ENCODE measurements at regions not wholly inside any gene's neighbourhood (a gene's known extent, or its start where the extent isn't known, plus 50 kb on each side); places are given as distances from the start of the nearest gene placed in this dataset.

DNA sequence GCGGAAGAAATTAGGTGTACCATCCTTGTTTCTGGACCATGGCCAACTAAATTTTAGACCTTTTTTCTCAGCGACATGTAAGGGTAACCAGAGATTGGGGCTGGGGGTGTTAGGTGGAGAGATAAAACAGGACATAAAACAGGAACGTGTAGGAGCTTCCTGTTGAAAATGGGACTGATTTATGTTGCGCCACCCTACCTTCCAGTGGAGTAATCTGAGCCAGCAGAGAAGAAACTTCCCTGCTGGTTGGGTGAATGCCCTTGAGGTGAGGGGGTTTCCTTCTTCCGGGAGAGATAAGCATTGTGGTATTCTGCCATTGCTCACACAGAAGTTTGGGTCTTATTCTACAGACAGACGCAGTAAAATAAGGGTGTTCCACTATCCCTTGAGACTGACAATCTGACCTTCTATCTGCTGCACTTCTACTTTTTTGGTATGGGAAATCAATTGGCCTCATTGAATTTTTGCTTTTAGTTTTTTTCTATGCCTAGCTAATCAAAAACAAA, 417.6 kb downstream of the PCNX1 start:
- no peak overlapping the region for H3K4me2 ChIP-seq (ENCODE audit: low read length)
- no peaks in the 10 kb centered on the region for H3K27me3 ChIP-seq (ENCODE audit: insufficient read depth, low read depth, low read length)
- peaks cover 17% of the 10 kb centered on the region for H3K79me2 ChIP-seq (replicated peaks; ENCODE audit: insufficient read depth, low read length)
- no peak overlapping the region for H3K27ac ChIP-seq (ENCODE audit: low read length)
- no peaks in the 10 kb centered on the region for H3K36me3 ChIP-seq (ENCODE audit: insufficient read depth, low read length)
- TF ChIP-seq EP300 (conservative IDR thresholded peaks at IDR 0.05; ENCODE audit: poor library complexity, severe bottlenecking) (no peak), SMC3 (conservative IDR thresholded peaks at IDR 0.05; ENCODE audit: poor library complexity) (no peak), EZH2 (IDR thresholded peaks at IDR 0.05; ENCODE audit: borderline replicate concordance, insufficient read depth, low read length, poor library complexity, severe bottlenecking) (no peak), RAD21 (conservative IDR thresholded peaks at IDR 0.05) (no peak), POLR2AphosphoS5 (IDR thresholded peaks at IDR 0.05) (no peak), TAF1 (IDR thresholded peaks at IDR 0.05; ENCODE audit: low read depth) (no peak), REST (IDR thresholded peaks at IDR 0.05; ENCODE audit: borderline replicate concordance) (no peak), MXI1 (conservative IDR thresholded peaks at IDR 0.05; ENCODE audit: poor library complexity, severe bottlenecking) (no peak)
- TF ChIP-seq, protein P1, sequence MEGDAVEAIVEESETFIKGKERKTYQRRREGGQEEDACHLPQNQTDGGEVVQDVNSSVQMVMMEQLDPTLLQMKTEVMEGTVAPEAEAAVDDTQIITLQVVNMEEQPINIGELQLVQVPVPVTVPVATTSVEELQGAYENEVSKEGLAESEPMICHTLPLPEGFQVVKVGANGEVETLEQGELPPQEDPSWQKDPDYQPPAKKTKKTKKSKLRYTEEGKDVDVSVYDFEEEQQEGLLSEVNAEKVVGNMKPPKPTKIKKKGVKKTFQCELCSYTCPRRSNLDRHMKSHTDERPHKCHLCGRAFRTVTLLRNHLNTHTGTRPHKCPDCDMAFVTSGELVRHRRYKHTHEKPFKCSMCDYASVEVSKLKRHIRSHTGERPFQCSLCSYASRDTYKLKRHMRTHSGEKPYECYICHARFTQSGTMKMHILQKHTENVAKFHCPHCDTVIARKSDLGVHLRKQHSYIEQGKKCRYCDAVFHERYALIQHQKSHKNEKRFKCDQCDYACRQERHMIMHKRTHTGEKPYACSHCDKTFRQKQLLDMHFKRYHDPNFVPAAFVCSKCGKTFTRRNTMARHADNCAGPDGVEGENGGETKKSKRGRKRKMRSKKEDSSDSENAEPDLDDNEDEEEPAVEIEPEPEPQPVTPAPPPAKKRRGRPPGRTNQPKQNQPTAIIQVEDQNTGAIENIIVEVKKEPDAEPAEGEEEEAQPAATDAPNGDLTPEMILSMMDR (IDR thresholded peaks at IDR 0.05; ENCODE audit: poor library complexity, severe bottlenecking), result no peak
- H3K9me3 ChIP-seq (ENCODE audit: low read length), result no peaks in the 10 kb centered on the region
- no peak overlapping the region for H3K9ac ChIP-seq (ENCODE audit: low read length)
- H3F3A ChIP-seq (ENCODE audit: insufficient read depth, low read length, poor library complexity, severe bottlenecking), result no peaks in the 10 kb centered on the region
- no peaks in the 10 kb centered on the region for H4K20me1 ChIP-seq (ENCODE audit: insufficient read depth)
- H3K9me2 ChIP-seq (ENCODE audit: insufficient read depth, low read length), result no peaks in the 10 kb centered on the region
- no peak overlapping the region for H3K4me3 ChIP-seq (ENCODE audit: low read length)
- H2AFZ ChIP-seq (ENCODE audit: low read depth, low read length), result no peak overlapping the region

- H3K36me3 ChIP-seq (ENCODE audit: insufficient read depth, low read length), result no peaks in the 10 kb centered on the region
- H3K27ac ChIP-seq (ENCODE audit: low read length), result no peak overlapping the region
- no peak overlapping the region for H2AFZ ChIP-seq (ENCODE audit: low read depth, low read length)
- no peak for TF ChIP-seq REST (IDR thresholded peaks at IDR 0.05; ENCODE audit: borderline replicate concordance)
- TF ChIP-seq SMC3 (conservative IDR thresholded peaks at IDR 0.05; ENCODE audit: poor library complexity), result no peak
- TF ChIP-seq, protein P1 (IDR thresholded peaks at IDR 0.05; ENCODE audit: poor library complexity, severe bottlenecking), result no peak
- TF ChIP-seq EP300 (conservative IDR thresholded peaks at IDR 0.05; ENCODE audit: poor library complexity, severe bottlenecking), result no peak
- TF ChIP-seq POLR2AphosphoS5 (IDR thresholded peaks at IDR 0.05), result no peak
- no peak for TF ChIP-seq RAD21 (conservative IDR thresholded peaks at IDR 0.05)
- no peak overlapping the region for H3K4me2 ChIP-seq (ENCODE audit: low read length)
- H3K4me3 ChIP-seq (ENCODE audit: low read length), result no peak overlapping the region
- H3K27me3 ChIP-seq (ENCODE audit: insufficient read depth, low read depth, low read length), result no peaks in the 10 kb centered on the region
- H3F3A ChIP-seq (ENCODE audit: insufficient read depth, low read length, poor library complexity, severe bottlenecking), result no peaks in the 10 kb centered on the region
- no peak overlapping the region for H3K9ac ChIP-seq (ENCODE audit: low read length)
- H3K9me2 ChIP-seq (ENCODE audit: insufficient read depth, low read length), result no peaks in the 10 kb centered on the region
- H4K20me1 ChIP-seq (ENCODE audit: insufficient read depth), result no peaks in the 10 kb centered on the region
- no peaks in the 10 kb centered on the region for H3K9me3 ChIP-seq (ENCODE audit: low read length)
- peaks cover 19% of the 10 kb centered on the region for H3K79me2 ChIP-seq (replicated peaks; ENCODE audit: insufficient read depth, low read length)
Observed at GRCh38 chr14:71327691-71328090, 420.4 kb downstream of the PCNX1 start.
